GM12878 (cell line): ENCODE measurements at regions not wholly inside any gene's neighbourhood (a gene's known extent, or its start where the extent isn't known, plus 50 kb on each side); places are given as distances from the start of the nearest gene placed in this dataset.

Source experiments
- BACH1 ChIP-seq: fragments of 450-650 bp; IDR thresholded peaks from 2 replicates; pipeline ENCODE4 v1.6.1; 2017; ENCODE audit warnings: mild to moderate bottlenecking, borderline replicate concordance
- BHLHE40 ChIP-seq, 2 experiments: fragments of 450-650 bp in 1 of 2; IDR thresholded peaks; 2 replicates each; pipeline ENCODE4 v1.6.1; 2011 to 2017; ENCODE audit warnings: low read depth in 2 of 2, borderline replicate concordance in 1 of 2, improper control_type of control experiment in 1 of 2, low read length in 1 of 2, mild to moderate bottlenecking in 1 of 2
- E2F8 ChIP-seq: fragments of 450-650 bp; IDR thresholded peaks from 2 replicates; pipeline ENCODE4 v1.6.1; 2018; ENCODE audit warnings: mild to moderate bottlenecking, low read depth, moderate library complexity; ENCODE audit not compliant: partially characterized antibody
- ETV6 ChIP-seq, 2 experiments: fragments of 450-650 bp in 1 of 2; IDR thresholded peaks in 1 of 2; conservative IDR thresholded peaks in 1 of 2; 2 replicates each; pipeline ENCODE4 v1.6.1; 2014; ENCODE audit warnings: antibody characterized with exemption in 1 of 2, borderline replicate concordance in 1 of 2, low read depth in 1 of 2, mild to moderate bottlenecking in 1 of 2, moderate library complexity in 1 of 2
- GABPA ChIP-seq: IDR thresholded peaks from 2 replicates; pipeline ENCODE4 v1.6.1; 2014; ENCODE audit warnings: antibody characterized with exemption, low read depth, mild to moderate bottlenecking, inconsistent platforms
- HDGF ChIP-seq: fragments of 450-650 bp; IDR thresholded peaks from 2 replicates; pipeline ENCODE4 v1.6.1; 2016; ENCODE audit warnings: antibody characterized with exemption
- LARP7 ChIP-seq: fragments of 450-650 bp; IDR thresholded peaks from 2 replicates; pipeline ENCODE4 v1.6.1; 2017; ENCODE audit warnings: mild to moderate bottlenecking
- MLLT1 ChIP-seq: fragments of 450-650 bp; IDR thresholded peaks from 2 replicates; pipeline ENCODE4 v1.6.1; 2016; ENCODE audit warnings: mild to moderate bottlenecking
- MYC ChIP-seq: IDR thresholded peaks from 2 replicates; pipeline ENCODE4 v1.6.1; 2011; ENCODE audit warnings: mild to moderate bottlenecking, low read length, moderate library complexity, inconsistent platforms; ENCODE audit not compliant: insufficient read depth, insufficient replicate concordance, insufficient read length, severe bottlenecking
- NFXL1 ChIP-seq: fragments of 450-650 bp; IDR thresholded peaks from 2 replicates; pipeline ENCODE4 v1.6.1; 2017; ENCODE audit warnings: antibody characterized with exemption, mild to moderate bottlenecking, borderline replicate concordance
- POLR2AphosphoS5 ChIP-seq: IDR thresholded peaks from 2 replicates; pipeline ENCODE4 v1.6.1; 2011; ENCODE audit warnings: mild to moderate bottlenecking, low read length, inconsistent platforms
- POU2F2 ChIP-seq: IDR thresholded peaks from 3 replicates; pipeline ENCODE4 v1.6.1; 2011; ENCODE audit warnings: low read depth, mild to moderate bottlenecking, low read length, borderline replicate concordance
- SIX5 ChIP-seq: IDR thresholded peaks from 2 replicates; pipeline ENCODE4 v1.6.1; 2011; ENCODE audit warnings: mild to moderate bottlenecking, low read depth, low read length, moderate library complexity; ENCODE audit not compliant: severe bottlenecking
- SMAD1 ChIP-seq: fragments of 450-650 bp; IDR thresholded peaks from 2 replicates; pipeline ENCODE4 v1.6.1; 2018; ENCODE audit warnings: mild to moderate bottlenecking, low read depth; ENCODE audit not compliant: partially characterized antibody
- STAT3 ChIP-seq: IDR thresholded peaks from 2 replicates; pipeline ENCODE4 v1.6.1; 2011; ENCODE audit warnings: low read depth, low read length, improper control_type of control experiment
- TCF3 ChIP-seq: IDR thresholded peaks from 2 replicates; pipeline ENCODE4 v1.6.1; 2012; ENCODE audit warnings: low read depth, mild to moderate bottlenecking, low read length, borderline replicate concordance; ENCODE audit not compliant: insufficient read depth
- ZBED1 ChIP-seq: IDR thresholded peaks from 2 replicates; pipeline ENCODE4 v1.6.1; 2016; ENCODE audit warnings: borderline replicate concordance
- ZNF622 ChIP-seq: fragments of 450-650 bp; IDR thresholded peaks from 2 replicates; pipeline ENCODE4 v1.6.1; 2017; ENCODE audit warnings: mild to moderate bottlenecking, inconsistent platforms
- ZNF687 ChIP-seq: fragments of 450-650 bp; IDR thresholded peaks from 2 replicates; pipeline ENCODE4 v1.6.1; 2017; ENCODE audit warnings: mild to moderate bottlenecking, moderate library complexity
- ZSCAN29 ChIP-seq: fragments of 450-650 bp; IDR thresholded peaks from 2 replicates; pipeline ENCODE4 v1.6.1; 2017; ENCODE audit warnings: mild to moderate bottlenecking, moderate library complexity
- TF ChIP-seq, protein P1 (sequence below): fragments of 450-650 bp; IDR thresholded peaks from 2 replicates; pipeline ENCODE4 v1.6.1; 2014; ENCODE audit warnings: mild to moderate bottlenecking

- TF ChIP-seq BHLHE40 (IDR thresholded peaks at IDR 0.05; ENCODE audit: borderline replicate concordance in 1 of 2, low read depth in 2 of 2, low read length in 1 of 2) (peak in 1 of 2 experiments; percentile 83; a peak in 3 of 4 replicates), LARP7 (no peak), HDGF (no peak), NFXL1 (no peak), ZNF687 (peak; percentile 36), ZNF622 (no peak), MLLT1 (peak; percentile 47; the same call in 1 of the 2 replicates), SIX5 (no peak), SMAD1 (peak; percentile 69), MYC (no peak), ZBED1 (no peak), BACH1 (no peak), E2F8 (peak; percentile 35), TCF3 (no peak), POU2F2 (no peak), STAT3 (no peak), POLR2AphosphoS5 (no peak), ETV6 (conservative IDR thresholded peaks at IDR 0.05 in 1 of 2, IDR thresholded peaks at IDR 0.05 in 1 of 2; ENCODE audit: borderline replicate concordance in 1 of 2, low read depth in 1 of 2) (no peak), ZSCAN29 (no peak), GABPA (no peak)
- TF ChIP-seq, protein P1, sequence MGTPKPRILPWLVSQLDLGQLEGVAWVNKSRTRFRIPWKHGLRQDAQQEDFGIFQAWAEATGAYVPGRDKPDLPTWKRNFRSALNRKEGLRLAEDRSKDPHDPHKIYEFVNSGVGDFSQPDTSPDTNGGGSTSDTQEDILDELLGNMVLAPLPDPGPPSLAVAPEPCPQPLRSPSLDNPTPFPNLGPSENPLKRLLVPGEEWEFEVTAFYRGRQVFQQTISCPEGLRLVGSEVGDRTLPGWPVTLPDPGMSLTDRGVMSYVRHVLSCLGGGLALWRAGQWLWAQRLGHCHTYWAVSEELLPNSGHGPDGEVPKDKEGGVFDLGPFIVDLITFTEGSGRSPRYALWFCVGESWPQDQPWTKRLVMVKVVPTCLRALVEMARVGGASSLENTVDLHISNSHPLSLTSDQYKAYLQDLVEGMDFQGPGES: no peak
Measured at GRCh38 chr2:6353669-6354068, 512.0 kb downstream of the CMPK2 start (continued).
